Brain pericyte (primary cell): ENCODE measurements at regions not wholly inside any gene's neighbourhood (a gene's known extent, or its start where the extent isn't known, plus 50 kb on each side); places are given as distances from the start of the nearest gene placed in this dataset.

Experiments
- DNase-seq: peaks from one replicate; pipeline ENCODE4 v3.0.0-alpha.2; 2012; ENCODE audit warnings: low read depth, low spot score

DNA sequence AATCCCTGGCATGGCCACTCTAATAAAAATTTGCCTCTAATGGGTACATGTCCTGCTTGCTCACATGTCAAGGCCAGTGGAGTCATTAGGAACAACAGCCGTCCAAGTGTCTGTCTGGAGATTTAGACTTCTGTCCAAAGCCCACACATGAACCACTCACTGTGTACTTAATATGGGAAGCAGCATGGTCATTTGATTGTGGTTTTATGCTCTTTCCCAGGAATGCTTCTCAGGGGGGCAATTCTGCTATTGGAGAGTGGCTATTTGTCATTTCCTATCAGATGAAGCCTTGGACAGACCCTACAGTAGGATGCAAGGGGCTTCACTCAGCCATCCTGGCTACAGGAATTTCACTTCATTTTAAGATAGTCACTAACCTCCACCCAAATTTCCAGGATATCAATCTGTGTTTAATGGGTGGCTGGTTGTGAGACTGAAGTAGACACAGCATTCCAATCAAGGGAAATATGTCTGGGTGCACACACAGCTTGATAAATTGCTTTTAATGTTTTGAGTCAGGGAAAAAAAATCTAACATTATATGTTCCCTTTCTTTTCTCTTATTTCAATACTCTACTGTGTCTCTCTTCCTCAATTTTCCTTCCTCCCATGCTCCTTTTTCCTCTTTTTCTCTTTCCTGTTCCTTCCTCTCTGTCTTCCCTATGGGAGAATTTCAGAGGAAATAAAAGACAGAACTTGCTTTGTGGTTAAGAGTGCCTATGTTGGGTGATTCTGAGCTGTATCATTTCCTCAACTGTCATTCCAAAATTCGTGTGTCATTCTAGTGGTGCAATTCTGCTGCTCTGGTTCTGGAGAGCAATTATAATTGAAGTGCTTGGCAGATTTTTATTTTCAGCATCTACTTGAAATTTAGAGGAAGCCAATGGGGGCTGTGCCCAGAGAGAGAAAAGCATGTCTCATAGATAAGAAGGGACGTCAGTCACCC is 320.1 kb downstream of the OSR1 start:
- no peak for DNase-seq

DNA sequence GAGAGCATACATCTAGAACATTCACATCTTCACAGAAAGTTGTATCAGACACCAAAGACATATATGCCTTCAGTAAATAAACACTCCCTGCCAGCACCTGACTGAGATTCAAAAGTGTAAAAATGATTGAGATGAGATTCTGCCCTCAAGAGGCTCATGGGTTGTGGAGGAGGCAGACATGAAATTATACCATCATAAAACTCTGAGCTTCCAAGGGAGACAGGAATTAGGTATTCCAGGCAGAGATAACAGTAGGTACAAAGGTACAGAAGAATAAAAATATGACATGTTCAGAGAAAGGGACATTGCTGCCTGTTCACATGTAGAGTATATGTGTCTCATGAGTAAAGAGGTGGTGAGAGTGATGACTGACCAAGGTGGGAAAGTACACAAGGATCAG is 322.3 kb downstream of the OSR1 start:
- DNase-seq = no peak

DNA sequence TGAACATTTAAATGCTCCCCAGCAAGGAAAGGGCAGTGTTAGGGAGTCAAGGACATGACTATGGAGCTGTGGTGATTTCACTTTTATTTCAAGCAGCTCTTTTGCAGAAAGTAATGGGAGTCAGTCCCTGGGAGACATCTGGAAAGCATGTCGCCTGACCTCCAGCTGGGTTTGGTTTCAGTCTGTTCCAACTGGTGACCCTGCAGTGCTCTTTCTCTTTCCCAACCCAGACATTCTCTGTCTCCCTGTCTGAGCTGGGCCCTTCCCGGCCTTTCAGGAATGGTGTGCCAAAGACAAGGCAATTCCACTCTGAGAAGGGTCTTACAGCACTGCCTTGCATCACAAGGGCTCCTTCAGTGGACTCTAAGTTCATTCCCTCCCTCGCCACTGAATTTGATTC is 323.2 kb downstream of the OSR1 start:
- no peak for DNase-seq

DNA sequence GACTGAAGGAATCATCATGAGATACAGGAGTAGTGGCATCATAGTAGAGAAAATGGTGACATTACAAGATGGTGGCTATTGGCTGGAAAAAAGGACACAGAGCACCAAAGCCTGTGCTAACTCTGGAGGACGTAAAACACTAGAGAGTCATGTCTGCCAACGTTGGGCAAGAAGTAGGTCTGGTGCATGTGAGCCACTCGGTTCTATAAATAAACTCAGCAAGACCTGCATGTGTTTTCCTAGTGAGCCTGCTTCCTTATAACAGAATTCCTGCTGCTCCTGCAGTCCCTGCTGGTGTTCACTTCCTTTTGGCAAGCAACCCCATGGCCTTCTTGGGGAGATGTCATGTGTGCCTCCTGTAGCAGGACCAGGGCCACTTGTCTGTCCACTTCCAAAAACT is 325.2 kb downstream of the OSR1 start:
- no peak for DNase-seq

DNA sequence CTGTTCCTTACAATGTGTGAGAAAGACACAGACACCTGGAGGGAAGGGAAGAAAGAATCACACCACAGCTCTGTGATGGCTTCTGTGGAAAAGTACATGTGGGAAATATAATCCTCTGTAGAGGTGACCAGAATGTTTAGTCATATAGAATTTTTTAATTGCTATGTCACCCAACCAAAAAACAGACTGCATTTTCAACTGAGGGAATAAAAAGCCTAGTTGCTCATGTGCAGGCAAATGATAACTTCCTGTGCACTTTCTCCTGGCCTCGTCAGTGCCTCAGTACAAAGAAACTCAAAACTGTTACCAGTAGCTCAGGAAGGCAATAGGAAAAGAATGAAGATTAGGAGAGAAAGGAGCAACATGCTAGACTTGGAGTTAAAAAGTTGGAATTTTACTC is 326.8 kb downstream of the OSR1 start:
- no peak for DNase-seq

DNA sequence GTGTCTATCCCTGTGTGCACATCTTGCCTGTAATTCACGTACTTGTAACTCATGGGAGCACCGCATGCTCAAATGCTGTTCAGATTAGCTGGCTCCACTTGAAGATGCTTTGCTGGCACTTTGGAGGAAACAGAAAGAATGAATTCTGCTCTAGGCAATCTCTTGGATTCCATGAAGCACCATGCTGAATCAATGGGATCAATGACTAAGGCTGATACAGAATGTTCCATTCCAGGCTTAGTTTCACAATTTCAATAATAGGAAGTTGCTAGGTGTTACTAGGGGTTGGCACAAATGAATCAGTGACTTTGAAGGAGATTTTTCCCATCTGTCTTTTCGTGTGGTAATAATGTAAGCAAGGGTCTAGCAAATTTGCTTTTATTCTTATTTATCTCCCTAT is 328.8 kb downstream of the OSR1 start:
- no peak for DNase-seq

DNA sequence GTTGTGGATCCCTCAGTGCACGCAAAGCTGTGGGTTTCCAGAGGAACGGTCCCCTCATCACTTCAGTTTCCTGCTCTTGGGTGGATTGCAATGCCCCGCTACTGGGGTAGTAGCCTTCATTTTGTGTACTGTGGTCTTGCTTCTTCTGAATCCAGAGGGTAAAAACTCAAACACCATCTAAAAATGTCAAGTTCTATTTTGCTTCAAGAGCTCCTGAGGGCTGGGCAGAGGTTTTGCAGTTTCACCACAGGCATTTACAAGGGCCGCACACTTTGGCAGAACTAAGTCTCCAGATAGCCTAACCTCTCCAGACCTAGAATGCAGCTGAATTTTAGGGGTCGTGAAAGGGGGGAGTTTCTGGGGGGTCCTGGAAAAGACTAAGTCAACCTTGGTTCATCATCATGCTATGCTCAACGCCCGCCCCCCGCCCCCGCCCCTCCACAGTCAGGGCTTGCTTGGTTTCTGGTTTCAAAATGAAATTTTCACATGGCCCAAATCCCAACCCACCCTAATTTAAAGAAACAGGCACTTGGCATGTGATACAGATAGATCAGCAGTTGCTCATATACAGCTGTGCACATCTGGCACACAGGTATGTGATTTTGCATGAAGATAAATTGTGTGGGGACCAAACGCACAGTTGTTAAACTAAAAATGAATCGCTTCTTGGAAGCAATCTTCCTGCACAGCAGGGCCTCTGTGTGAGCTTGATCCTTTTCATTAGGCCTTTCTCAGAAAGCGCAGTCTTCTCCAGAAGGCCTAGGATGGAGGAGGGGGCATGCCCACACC is 329.6 kb downstream of the OSR1 start:
- no peak for DNase-seq

DNA sequence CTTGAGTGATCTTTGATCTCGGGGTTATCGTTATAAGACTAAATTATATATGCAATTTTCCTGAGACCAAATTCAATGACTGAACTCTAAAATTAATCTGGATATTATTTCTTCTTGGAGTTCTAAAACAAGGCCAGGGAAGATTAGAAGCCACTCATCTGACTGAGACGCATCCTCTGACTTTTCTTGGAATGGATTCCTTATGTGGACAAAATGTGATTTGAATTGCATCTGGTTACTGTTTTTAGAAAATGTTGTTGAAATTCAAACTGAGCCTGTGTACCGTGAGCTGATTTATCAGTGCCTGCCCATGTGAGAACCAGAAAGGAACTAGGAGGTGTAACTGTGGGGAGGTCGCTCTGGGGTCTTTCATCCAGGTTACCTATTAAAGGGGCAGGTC is 330.8 kb downstream of the OSR1 start:
- no peak for DNase-seq

DNA sequence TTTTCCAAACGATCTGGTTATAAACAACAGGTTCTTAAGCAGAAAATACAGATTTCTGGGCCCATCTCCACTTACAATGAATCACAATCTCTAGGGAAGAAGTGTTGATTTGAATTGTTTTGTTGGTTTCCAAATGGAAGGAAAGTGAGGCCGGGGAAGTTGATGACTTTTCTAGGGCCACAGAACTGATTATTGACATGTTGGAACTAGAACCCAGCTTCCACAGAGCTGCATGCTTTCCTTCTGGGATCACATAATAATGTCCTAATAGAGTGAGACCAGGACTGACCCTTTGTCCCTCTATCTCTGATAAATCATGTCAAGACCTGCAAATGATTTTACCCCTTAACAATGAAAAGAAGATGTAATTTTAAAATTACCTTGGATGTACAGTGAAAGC is 332.2 kb downstream of the OSR1 start:
- DNase-seq = no peak

DNA sequence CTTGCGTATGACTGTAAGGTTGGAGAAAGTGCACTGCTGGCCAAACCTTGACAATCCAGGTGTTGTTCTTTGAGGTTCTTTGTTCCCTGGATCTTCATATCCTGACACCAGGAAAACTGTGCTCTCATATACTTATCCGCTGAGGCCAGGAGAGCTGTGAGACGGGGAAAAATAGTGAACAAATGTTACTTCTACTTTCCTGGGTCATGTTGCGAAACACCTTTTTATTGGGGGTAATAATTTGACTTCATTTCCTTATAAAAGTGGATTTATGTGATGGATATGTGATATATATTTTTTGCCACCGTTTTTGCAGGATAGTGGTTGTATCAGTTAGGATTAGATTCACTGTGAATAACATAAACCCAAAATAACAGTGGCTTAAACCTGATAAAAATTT is 336.1 kb downstream of the OSR1 start:
- DNase-seq = no peak

DNA sequence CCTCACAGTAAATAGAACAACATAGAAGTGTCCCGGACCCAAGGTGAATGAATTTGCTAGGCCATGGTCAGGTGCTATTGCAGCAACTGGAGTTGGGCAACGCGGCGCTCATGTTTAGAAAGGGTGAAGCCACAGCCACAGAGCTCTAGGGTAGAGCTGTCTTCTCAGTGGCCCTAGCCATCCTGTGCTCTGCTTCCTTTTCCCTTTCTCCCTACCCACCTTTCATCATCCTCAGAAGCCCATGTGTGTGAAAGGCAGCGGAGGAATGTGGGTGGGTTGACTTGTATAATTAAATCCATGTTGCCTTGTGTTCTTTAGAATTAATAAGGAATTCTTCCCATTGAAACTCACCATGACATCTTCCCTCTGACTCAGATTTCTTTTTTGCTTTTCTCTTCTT is 336.7 kb downstream of the OSR1 start:
- DNase-seq = no peak

DNA sequence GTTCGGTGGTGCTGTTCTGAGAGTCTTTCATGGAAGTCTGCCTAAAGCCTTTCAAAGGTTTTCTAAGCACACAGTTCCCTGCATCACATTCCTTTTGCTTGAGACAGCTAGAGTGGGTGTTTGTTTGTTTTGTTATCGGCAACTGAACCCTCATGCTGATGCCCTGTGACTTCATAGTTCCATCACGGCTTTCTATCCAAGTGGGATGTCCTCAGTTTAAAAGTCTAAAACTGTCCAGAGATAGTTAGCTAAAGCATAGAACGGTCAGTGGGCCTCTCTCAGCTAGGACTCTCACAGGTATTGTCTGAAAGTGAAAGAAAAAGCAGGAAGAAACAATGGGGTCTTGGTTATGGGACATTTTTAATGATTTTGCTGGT is 337.3 kb downstream of the OSR1 start:
- no peak for DNase-seq

DNA sequence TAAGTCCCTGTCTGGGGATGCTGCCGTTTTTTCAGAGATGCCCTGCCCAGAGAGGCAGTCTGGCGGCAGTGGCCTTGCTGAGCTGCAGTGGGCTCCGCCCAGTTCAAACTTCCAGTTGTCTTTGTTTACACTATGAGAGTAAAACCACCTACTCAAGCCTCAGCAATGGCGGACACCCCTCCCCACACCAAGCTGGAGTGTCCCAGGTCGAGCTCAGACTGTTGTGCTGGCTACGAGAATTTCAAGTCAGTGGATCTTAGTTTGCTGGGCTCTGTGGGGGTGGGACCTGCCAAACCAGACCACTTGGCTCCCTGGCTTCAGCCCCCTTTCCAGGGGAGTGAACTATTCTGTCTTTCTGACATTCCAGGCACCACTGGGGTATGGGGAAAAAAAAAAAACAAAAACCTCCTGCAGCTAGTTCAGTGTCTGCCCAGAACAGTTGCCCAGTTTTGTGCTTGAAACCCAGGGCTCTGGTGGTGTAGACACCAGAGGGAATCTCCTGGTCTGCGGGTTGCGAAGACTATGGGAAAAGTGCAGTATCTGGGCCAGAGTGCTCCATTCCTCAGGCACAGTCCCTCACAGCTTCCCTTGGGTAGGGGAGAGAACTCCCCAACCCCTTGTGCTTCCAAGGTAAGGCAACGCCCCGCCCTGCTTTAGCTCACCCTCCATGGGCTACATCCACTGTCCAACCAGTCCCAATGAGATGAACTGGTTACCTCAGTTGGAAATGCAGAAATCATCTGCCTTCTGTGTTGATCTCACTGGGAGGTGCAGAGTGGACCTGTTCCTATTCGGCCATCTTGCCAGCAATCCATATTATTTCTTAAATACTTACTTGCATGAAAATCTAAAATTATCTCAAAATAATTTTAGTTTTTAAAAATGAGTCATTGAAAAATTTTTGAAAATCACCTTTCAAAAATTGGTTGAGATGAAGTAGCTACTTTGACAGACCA is 338.0 kb downstream of the OSR1 start:
- no peak for DNase-seq

DNA sequence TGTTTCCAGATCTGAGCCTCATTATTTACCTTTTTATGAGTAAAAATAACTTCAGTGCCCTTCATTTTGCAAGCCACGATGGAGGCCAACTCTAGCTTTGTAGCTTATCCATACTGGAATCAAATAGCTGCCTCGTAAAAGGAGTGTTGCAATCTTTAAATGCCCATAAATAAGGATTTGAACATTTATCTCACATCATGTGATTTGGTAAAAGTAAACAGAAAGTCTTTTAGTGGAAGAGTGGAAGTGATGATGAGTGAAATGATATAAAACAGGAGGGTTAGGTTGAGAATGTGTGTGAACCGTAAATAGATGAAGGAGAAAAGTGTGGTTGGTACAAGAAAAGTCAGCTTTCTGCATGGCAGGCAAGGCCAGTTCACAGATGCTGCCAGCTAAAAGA is 348.9 kb downstream of the OSR1 start:
- DNase-seq = no peak

DNA sequence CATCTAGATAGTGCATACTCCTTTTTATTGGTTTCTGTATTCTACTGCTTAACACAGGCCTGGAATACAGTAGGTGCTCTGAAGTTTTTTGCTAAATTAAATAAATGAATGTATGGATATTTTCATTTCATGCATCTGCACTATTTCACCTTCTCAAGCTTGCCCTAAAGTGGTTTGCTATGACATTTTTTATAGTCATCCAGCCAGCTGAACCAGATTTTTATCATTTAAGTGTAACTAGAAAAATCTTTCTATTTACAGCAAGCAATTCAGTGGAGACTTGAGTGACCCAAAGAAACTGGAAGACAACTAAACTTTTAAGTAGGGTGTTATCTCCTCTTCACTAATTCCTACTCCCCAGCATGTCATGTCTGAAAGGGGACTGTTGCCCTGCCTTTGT is 354.9 kb downstream of the OSR1 start:
- no peak for DNase-seq

DNA sequence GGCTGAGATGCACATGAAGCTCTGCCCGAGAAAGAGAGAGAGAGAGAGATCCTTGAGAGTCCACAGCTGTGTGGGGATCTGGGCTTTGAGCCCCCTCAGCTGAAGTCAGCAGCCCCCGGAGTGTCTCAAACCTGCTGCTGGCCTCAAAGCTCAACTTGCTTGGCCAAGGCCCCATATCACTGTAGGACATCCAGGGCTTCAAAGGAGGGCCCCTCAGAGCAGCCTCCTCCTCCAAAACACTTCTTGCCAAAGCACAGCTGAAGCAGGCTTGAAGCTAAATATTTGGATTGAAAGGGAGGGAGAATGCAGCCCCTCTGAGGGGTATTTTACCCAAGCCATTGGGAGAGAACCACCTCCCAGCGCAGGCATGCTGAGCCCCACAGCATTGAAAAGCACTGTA is 357.6 kb downstream of the OSR1 start:
- DNase-seq = no peak

DNA sequence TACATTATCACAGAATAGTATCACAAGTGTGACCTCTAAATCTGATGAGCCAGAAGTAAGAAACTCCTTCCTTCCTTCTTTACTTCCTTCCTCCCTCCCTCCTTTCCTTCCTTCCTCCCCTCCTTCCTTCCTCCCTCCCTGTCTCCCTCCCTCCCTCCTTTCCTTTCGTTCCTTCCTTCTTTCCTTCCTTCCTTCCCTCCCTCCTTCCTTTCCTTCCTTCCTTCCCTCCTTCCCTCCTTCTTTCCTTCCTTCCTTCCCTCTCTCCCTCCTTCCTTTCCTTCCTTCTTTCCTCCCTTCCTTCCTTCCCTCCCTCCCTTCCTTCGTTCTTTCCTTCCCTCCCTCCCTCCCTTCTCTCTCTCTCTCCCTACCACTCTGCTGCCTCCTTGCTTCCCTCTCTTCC is 359.2 kb downstream of the OSR1 start:
- DNase-seq = no peak

DNA sequence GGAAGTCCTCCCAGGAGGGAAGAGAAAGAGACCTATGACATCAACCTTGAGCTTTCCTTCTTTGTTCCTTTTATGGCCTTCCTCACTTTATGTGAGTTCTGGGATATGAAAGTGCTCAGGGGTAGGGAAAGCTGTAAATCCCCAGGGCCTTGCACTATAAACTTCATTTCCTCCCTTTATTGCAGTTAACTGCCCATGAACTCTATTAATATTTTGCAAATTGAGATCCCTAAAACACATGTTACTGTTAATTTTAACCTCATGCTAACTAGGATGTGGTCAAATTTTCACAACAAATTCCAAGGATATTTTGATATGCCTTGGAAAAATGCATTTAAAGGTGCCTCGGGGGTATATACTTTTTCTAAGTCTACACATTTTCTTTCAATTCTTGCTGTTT is 359.9 kb downstream of the OSR1 start:
- DNase-seq = no peak

DNA sequence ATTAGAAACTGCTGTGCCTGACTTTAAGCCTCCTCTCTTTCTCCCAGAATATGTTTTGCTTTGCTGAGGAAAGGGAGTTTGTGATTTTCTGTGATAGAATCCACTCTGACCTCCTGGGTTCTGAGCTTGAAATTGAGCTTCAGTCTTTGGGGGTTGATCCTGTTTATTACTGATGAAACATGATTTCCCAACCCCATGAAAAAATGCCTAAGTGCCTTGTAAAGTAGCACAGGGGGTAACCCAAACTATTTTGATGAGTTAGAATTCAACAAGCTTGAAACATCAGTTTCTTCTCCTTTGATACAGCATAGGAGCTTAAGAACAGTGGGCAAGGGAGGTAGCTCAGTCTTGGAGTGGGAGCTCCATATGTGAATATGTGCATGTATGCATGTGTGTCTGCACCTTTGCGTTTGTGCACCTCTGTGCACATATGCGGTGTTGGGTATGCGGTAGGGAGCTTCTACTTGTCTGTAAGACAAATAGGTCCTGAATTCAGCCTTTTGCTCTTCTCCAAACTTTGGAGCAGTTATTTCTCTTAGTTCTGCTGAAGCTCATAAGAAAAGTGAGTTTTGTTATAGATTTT is 364.6 kb downstream of the OSR1 start:
- DNase-seq = no peak

DNA sequence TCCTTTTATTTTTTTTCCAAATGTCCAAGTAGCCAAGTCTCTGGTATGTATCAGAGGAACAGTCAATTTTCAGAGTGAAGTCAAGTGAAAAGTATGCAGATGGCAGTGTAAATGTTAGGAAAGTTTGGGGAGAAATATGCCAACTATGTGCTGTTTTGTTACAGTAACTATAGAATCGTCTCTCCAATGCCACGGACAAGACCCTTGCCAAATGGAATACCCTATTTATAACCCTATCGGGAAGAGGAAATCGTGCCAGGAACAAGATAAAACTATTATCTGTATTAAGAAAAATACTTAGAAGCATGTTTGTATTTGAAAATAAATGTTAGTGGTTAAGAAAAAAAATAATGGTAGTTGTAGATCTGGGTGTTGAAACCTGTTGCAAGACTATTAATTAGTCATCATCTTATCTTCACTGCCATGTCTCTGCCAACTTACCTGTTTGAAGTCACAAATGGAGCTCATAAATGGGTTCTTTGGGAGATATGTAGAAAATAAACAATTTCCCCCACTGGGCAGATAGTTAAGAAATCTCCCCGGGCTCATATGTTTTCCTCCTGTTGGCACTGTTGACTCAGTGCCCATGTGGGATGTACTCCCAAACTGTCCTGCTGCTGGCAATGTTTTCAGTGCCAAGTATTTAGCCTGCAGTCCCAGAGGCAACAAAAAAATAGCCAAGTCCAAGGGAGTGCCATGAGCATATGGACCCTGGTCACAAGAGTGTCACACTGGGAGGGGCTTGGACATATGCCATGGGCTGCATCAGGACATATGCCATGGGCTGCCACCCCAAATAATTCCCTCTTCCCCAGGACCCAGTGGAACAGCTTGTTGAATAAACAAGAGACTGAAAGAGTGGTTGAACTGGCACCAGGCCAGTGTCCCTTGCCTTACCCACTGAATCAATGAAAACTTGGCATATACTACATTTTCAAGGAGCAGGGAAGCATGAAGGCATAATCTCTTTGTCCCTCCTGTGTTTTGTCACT is 366.9 kb downstream of the OSR1 start:
- no peak for DNase-seq
